GM21825 (cell line): ENCODE measurements at regions not wholly inside any gene's neighbourhood (a gene's known extent, or its start where the extent isn't known, plus 50 kb on each side); places are given as distances from the start of the nearest gene placed in this dataset.
"Not testable (repeated sequence)": the region's sequence is repeated elsewhere in the genome, so short reads cannot be mapped to it uniquely, and the experiment has no call there.

Source experiments
- ATAC-seq: cut with Tn5 transposase; IDR thresholded peaks from one replicate; pipeline ENCODE4 v1.9.1; 2021; ENCODE audit warnings: mild to moderate bottlenecking, moderate library complexity; ENCODE audit not compliant: unreplicated experiment

DNA sequence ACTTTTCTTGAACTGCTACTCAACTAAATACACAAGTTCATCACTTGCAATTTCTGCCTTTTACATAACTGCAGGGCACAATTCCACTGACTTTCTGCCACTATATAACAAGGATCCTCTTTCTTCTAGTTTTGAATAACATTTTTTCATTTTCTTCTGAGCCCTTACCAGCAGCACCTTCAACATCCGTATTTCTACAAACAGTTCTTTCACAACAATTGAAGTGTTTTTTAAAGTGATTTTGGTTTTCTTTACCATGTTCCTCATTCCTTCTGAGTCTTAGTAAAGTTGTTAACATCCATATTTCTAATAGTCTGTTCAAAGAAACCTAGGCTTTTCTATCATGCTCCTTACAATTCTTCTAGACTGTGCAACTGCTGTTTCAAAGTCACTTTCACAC is 127.2 kb upstream of the PITX1 start:
- no peak for ATAC-seq

GRCh38 chr5:135160036-135160675 is 126.1 kb upstream of the PITX1 start:
- no peak for ATAC-seq

DNA sequence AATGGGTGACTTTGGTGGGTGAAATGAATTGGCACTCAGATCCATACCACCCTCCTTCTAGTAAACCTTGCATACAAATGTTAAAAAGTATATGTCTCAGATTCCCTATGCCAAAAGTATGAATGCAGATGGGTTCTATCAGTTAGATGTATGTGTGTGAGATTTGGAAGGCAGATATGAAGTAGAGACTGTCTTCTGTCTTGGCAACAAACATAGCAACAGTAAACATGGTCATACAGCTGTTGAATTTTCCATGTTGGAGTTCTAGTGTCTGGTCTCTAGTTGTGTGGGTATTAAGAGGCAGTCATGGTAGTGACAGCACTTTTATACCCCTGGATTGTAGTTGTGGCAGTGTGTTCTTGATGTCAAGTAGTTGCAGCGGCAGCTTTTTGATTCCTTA is 125.6 kb upstream of the PITX1 start:
- ATAC-seq: no peak

GRCh38 chr5:135158982-135159381 is 125.0 kb upstream of the PITX1 start:
- no peak for ATAC-seq

DNA sequence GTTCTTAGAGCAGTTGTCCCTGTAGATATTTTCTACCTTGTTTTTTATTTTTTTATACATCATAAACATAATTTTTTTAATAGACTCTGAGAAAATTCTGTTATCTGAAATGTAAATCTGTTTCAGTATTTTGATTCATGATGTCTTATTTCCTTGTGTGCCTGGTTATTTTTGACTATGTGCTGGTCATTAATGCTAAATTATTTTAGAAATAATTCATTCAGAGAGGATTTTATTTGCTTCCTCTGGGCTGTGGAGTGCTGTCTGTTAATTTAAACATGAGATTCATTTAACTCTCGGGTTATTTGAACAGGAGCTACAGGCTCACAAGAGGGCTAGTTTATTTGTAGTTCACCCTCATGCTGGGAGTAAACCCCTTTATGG is 124.3 kb upstream of the PITX1 start:
- ATAC-seq: no peak

DNA sequence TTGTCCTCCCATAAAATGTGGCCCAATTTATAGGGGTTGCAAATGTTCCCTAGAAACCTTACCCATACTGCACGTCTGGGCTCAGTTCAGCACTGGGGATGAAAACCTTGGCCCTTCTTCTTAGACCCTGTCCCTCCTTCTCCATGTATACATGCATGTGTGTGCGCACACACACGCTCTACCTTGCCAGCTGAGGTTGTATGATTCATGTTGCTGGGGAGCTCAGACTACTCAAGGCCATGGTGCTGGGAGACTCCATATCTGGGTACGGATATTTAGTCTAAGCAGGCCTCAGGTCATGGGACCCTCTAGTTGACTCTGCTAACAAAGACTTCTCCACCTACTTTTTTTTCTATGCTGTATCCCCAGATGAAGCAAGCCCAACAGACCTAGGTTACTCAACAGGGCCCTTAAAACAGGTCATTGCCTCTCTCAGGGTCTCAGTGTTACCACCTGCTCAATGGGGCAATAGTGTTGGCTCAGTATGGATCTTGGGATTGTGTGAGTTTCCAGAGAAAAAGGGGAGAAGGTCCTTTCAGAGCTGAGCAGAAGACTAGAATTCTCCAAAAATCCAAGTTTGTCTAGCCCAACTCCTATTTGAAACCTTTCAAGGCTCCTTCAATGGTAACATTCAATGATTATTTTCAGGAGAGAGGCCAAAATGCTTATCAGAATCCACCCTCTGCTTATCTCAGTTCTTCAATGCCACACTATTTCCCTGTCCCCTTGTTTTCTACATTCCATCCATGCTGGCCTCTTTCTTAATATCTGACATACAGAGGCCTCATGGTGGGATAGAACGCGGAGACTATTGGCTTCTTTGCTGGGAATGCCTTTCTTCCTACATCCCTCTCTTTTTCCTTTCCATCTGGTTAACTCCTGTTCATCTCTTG is 123.6 kb upstream of the PITX1 start:
- no peak for ATAC-seq

DNA sequence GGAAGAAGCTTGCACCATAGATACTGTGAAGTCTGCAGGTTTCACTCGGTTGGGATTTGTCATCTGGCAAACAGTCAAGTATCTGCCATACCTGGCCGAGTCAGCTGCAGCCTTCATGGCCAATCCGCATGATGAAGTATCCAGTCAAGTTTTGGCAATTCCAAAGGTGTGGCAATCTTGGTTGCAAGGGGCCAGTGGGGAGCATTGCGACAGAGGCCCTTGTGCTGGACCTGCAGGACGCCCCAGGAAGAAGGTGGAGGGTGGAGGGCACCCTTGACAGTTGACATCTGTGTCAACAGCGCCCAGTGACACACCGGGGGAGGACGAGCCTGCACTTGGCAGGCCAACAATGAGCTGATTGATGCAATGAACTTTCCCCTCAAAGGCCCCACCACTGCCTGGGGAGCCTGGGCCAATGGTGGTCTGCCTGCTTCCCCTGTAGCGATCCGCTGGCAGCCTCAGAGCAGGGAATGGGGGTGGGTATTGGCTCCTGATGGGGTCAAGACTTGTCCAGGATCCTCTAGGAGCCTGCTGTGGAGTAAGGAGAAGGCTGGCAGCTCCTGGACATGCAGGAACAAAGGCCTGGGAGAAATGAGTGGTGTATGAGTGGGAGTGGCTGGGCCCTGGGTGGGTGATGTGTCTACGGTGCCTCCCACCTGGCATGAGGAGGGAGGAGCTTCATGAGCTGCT is 122.8 kb upstream of the PITX1 start:
- no peak for ATAC-seq

GRCh38 chr5:135156337-135156714 is 122.3 kb upstream of the PITX1 start:
- ATAC-seq: no peak

DNA sequence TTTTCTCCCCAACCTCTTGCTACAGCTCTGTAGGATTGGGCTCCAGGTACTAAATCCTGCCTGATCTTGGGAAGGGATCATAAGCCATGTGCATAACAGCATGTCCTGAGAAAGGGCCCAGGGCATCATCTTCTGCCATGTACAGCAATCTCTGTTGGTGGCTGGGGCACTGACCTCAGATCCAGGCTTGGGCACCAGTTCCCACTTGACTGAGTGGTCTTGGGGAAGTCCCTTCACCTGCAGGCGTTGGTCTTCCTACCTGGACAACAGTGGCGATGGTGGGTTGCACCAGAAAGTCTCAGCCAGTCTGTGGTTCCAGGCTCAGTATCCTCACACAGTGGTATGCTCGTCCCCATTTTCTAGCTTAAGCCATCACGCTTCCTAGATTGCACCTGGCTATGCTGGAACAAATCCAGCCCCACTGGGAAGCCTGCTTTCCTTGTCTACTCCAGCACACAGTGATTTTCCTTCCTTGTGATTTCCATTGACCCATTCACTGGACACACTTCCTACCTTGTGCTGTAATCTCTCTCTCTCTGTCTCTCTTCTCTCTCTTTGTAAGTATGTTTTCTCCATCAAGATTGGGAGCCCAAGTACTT is 121.7 kb upstream of the PITX1 start:
- no peak for ATAC-seq

DNA sequence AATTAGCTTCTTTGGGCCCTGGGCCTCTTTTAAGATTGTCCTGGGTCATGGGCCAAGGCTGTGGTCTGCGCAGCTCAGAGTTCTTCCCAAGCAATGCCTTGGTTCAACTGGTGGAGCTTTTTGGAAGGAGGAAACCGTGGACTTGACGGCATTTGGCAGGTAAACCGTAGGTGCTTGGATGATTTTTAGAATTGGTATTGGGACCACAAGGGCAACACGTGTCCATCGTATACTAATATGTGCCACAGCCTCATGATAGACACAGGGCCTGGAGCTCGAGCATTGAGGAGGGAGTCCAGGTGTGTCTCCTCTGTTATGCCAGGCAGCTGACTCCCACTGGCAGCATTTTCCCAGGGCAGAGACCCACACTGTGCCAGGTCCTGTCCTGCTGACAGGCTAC is 120.9 kb upstream of the PITX1 start:
- no peak for ATAC-seq

GRCh38 chr5:135154197-135154596 is 120.2 kb upstream of the PITX1 start:
- ATAC-seq: no peak

GRCh38 chr5:135153661-135154060 is 119.6 kb upstream of the PITX1 start:
- ATAC-seq: no peak

- no peak for ATAC-seq
Measured at GRCh38 chr5:135153259-135153658, 119.2 kb upstream of the PITX1 start.

DNA sequence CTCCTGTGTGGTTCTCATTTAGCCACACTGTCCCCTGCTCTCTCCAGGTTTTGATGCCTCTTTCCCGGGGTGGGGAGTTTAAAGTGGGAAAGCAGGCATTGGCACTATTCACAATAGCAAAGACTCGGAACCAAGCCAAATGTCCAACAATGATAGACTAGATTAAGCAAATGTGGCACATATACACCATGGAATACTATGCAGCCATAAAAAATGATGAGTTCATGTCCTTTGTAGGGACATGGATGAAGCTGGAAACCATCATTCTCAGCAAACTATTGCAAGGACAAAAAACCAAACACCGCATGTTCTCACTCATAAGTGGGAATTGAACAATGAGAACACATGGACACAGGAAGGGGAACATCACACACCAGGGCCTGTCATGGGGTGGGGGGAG is 117.6 kb upstream of the PITX1 start:
- not testable (repeated sequence) for ATAC-seq

DNA sequence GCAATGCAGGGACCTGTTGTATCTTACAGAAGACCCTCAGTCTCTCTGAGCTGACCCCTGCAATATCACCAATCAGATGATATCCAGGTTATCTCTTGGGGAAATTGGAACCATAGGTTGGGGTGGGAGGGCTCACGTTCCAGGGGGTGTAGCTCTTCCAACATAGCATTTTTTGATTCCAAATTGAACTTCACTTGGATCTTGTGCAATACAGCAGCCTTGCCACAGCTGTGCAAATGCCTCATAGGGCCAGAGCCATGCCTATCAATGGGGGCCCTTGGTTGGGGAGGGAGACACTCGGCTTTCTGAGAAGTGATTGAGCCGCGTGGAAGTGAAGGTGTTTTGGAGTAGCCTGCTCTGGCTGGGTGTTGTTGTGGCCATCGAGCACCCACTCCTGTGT is 117.2 kb upstream of the PITX1 start:
- no peak for ATAC-seq

GRCh38 chr5:135150767-135151166 is 116.7 kb upstream of the PITX1 start:
- ATAC-seq: no peak

DNA sequence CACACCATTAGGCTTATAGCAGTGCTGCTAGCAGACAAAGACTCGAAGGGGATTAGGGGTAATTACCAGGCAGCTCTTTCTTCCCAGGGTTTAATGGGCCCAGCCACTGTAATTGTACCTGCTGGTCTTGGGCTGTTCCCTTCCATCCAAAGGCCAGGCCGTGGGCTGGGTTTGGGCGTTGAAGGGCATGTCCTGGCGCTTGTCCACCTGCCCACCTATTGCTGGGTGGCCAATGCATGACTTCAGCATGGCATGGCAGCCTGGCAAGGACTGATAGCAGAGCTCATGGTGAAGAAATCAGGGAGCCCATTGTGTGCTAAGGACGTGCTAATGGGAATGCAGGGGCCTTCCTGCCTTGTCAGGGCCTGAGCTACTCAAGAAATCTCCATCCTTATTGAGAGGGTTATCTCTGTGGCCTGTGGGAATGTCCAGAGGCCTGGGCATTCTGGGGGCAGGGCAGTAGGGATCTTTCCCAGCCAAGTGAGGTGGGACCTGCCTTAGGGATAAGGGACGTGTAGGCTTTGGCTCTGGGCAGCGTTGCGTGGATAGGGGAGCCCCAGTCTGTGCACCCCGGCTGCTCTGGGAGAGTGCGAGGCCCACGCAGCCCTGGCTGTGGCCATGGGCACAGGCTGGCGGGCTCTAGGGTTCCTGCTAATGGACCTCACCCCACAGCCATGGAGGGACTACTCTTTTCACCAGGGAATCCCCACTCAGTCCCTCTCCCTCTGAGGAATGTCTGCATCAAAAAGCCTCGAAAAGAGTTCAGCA is 116.1 kb upstream of the PITX1 start:
- no peak for ATAC-seq

DNA sequence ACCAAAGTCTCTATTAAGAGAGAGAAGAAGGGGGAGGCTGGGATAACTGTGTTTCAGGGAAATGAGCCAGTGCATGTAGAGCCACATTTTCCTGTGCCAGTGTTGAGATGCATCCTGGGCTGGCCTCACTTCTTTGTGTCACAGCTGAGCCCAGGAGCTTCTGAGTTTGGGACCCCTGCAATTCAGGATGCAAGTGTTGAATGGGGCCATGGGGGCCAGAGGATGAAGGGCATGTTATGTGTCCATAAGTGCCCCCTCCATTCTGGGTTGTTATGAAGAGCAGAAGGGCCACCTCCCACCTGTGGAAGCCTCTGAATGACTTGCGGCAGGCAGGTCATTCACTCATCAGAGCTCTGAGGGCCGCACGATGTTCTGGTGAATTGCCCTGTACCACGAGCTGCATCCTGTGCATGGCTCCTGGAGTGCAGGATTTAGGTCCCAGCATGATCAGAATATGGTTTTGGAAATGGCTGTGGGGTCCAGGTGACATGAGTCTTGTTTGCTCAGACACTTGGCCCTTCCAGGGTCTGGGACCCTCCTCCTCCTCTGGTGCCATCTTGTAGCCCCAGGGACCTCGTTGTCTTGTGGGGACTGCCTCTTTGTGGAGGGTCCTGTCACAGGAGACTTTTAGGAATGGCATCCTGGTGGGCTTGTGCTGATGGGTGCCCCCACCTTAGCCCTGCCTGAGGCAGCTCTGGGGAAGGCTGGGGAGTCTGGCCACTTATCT is 115.4 kb upstream of the PITX1 start:
- no peak for ATAC-seq

DNA sequence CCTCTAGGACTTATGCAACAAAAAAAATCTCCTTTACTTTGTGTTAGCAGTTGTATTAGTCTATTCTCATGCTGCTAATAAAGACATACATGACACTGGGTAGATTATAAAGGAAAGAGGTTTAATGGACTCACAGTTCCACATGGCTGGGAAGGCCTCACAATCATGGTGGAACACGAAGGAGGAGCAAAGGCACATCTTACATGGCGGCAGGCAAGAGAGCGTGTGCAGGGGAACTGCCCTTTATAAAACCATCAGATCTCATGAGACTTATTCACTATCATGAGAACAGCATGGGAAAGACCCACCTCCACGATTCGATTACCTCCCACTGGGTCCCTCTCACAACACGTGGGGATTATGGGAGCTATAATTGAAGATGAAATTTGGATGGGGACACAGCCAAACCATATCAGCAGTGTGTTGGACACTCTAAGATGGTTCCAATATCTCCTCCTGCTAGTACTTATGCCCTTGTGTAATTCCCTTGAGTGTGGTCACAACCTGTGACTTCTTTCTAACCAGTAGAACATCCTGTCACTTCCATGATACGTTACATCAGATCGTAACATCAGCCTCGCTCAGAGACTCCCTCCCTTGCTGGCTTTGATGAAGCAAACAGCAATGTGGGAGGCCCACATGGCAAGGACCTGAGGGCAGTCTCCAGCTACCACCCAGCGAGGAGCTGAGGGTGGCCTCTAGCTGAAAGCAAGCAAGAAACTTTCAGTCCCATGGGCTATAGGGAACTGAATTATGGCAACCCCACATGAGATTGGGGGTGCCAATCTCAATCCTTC is 113.5 kb upstream of the PITX1 start:
- ATAC-seq: no peak
